ENCODE measurements at regions not wholly inside any gene's neighbourhood (a gene's known extent, or its start where the extent isn't known, plus 50 kb on each side); places are given as distances from the start of the nearest gene placed in this dataset.

- no peak overlapping the region for H3K4me3 ChIP-seq
- peak overlapping the region in 1 of 10 donors; percentile 45 for H3K27ac ChIP-seq
- DNase-seq (no peak), ATAC-seq (no peak)
- no peak for TF ChIP-seq CTCF (IDR thresholded peaks at IDR 0.05)
- no peaks in the 10 kb centered on the region for H3K27me3 ChIP-seq
- intact Hi-C loops (cut with DNase I) = loop anchor here in 3 of 10 donors (10.0 kb wide), 2 partner anchors 377 to 563 kb away; no protein-coding TSS in a partner anchor
- H3K9me3 ChIP-seq = peaks cover 0 to 7% (median 0%) of the 10 kb centered on the region in 11 donors
- WGBS, 2 donors = 66 to 81% methylated on average over 6 of the region's 6 CpGs
- peaks cover 0 to 11% (median 3%) of the 10 kb centered on the region in 9 donors for H3K4me1 ChIP-seq
- H3K36me3 ChIP-seq = no peaks in the 10 kb centered on the region
Measured at GRCh38 chr10:44301781-44302355, 83.0 kb downstream of the CXCL12 start.

GRCh38 chr10:44300666-44301649 is 83.9 kb downstream of the CXCL12 start:
- ATAC-seq (peak in 6 of 8 donors; percentile 43 to 89 (median 76)), DNase-seq (peak in 1 of 2 donors; percentile 48)
- Histone ChIP-seq H3K27ac (peak overlapping the region in 1 of 10 donors; percentile 45), H3K4me3 (no peak overlapping the region), H3K4me1 (peaks cover 0 to 12% (median 3%) of the 10 kb centered on the region in 9 donors), H3K27me3 (no peaks in the 10 kb centered on the region), H3K36me3 (no peaks in the 10 kb centered on the region), H3K9me3 (peaks cover 0 to 7% (median 0%) of the 10 kb centered on the region in 11 donors)
- TF ChIP-seq CTCF (IDR thresholded peaks at IDR 0.05) = no peak
- 58 to 66% methylated on average over 7 of the region's 7 CpGs for WGBS, 2 donors
- intact Hi-C loops (cut with DNase I) = loop anchor here in 3 of 10 donors (10.0 kb wide), 2 partner anchors 376 to 564 kb away; no protein-coding TSS in a partner anchor

- H3K4me1 ChIP-seq = peaks cover 3 to 27% (median 9%) of the 10 kb centered on the region in 9 donors
- ATAC-seq = no peak
- TF ChIP-seq CTCF (IDR thresholded peaks at IDR 0.05) = no peak
- H3K27me3 ChIP-seq = peaks cover 0 to 5% (median 0%) of the 10 kb centered on the region in 7 donors
- H3K9me3 ChIP-seq = peaks cover 0 to under 1% (median 0%) of the 10 kb centered on the region in 11 donors
- H3K4me3 ChIP-seq = no peak overlapping the region
- no peak overlapping the region for H3K27ac ChIP-seq
- no peaks in the 10 kb centered on the region for H3K36me3 ChIP-seq
- DNase-seq = no peak
- intact Hi-C loops (cut with DNase I) = loop anchor here in 1 of 10 donors (10.0 kb wide), 1 partner anchor 94 kb away; no protein-coding TSS in a partner anchor
- WGBS, 2 donors = 93 to 95% methylated on average over 4 of the region's 4 CpGs
Measured at GRCh38 chr10:44298713-44299112, 86.2 kb downstream of the CXCL12 start.

- no peaks in the 10 kb centered on the region for H3K9me3 ChIP-seq
- DNase-seq (no peak), ATAC-seq (no peak)
- intact Hi-C loops (cut with DNase I) = loop anchor here in 1 of 10 donors (10.0 kb wide), 1 partner anchor 93 kb away; no protein-coding TSS in a partner anchor
- no peaks in the 10 kb centered on the region for H3K36me3 ChIP-seq
- H3K27me3 ChIP-seq = peaks cover 0 to 12% (median 0%) of the 10 kb centered on the region in 7 donors
- H3K4me1 ChIP-seq = peaks cover 5 to 35% (median 16%) of the 10 kb centered on the region in 9 donors
- no peak overlapping the region for H3K27ac ChIP-seq
- no peak for TF ChIP-seq CTCF (IDR thresholded peaks at IDR 0.05)
- no peak overlapping the region for H3K4me3 ChIP-seq
- WGBS, 2 donors = 90 to 94% methylated on average over 6 of the region's 6 CpGs
Measured at GRCh38 chr10:44297963-44298362, 86.9 kb downstream of the CXCL12 start.

All from heart right ventricle (tissue), 16 donors.